Erythroblast (primary cell): ENCODE measurements at regions not wholly inside any gene's neighbourhood (a gene's known extent, or its start where the extent isn't known, plus 50 kb on each side); places are given as distances from the start of the nearest gene placed in this dataset.
"Not testable (repeated sequence)": the region's sequence is repeated elsewhere in the genome, so short reads cannot be mapped to it uniquely, and the experiment has no call there.

Experiments
- DNase-seq, 2 experiments: peaks; one replicate each; lab custom pipeline; 2025; lab: John Stamatoyannopoulos, UW
- GATA1 ChIP-seq: IDR thresholded peaks from 2 replicates; pipeline ENCODE4 v1.6.1; 2011; ENCODE audit warnings: low read depth, mild to moderate bottlenecking, control low read depth, low read length, moderate library complexity
- POLR2A ChIP-seq: IDR thresholded peaks from 2 replicates; pipeline ENCODE4 v1.6.1; 2011; ENCODE audit warnings: mild to moderate bottlenecking, low read length

DNA sequence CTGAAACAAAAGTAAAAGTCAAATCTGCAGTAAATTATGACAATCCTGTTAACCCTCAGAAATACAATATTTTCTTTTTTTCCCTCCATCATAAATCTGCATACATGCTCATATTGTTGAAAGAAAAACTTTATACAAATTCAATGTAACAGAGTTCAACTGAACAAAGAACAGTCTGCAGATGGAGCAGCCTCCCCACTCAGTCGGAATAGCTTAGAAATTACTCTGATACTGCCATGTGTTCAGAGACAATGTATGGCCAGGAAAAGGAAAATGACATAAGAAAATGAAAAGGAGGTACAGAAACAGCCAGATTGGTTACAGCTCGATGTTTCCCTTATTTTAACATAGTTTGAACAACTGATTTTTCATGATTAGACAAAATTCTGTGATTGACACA, 651.9 kb upstream of the COBL start:
- TF ChIP-seq GATA1: no peak
- TF ChIP-seq POLR2A: no peak
- no peak for DNase-seq

- DNase-seq: peak in 1 of 2 experiments; percentile 45
- no peak for TF ChIP-seq GATA1
- TF ChIP-seq POLR2A: no peak
Observed at GRCh38 chr7:51965454-51965853, 648.8 kb upstream of the COBL start.

DNA sequence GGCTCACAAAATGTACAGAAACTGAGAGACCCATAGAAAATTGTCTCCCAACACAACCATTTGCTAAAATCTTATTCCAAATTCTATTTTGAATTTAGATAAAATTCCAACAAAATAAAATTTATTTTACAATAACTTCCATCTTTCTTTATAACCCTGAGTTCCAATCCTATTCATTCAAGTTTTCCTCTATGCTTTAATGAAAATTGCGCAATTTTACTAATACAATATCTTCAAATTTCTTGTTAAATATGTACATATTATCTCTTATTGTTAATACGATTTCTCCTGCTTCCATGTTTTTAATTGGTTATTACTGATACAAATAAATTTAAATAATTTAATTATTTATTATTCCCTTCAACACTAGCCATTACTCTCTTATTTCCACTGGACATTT, 645.2 kb upstream of the COBL start:
- DNase-seq: no peak
- no peak for TF ChIP-seq GATA1
- no peak for TF ChIP-seq POLR2A

DNA sequence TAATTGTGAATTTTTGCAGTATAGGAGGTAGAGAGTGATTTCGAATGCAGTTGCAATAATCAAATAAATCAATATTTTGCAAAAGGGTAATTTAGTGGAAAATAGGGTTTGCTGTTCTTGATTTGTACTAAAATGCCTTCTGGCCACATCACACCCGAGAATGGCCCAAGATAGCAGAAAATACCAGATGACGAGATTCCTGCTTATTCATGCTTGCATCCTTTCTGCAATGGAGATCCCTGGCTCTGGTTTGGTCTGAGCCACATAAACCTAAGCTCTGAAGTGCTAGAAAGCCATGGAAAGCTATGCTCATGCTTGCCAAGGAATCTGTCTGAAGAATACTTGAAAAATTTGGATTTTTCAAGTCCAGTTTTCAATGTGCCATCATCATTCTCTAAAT, 634.2 kb upstream of the COBL start:
- TF ChIP-seq GATA1: no peak
- no peak for TF ChIP-seq POLR2A
- DNase-seq: no peak

DNA sequence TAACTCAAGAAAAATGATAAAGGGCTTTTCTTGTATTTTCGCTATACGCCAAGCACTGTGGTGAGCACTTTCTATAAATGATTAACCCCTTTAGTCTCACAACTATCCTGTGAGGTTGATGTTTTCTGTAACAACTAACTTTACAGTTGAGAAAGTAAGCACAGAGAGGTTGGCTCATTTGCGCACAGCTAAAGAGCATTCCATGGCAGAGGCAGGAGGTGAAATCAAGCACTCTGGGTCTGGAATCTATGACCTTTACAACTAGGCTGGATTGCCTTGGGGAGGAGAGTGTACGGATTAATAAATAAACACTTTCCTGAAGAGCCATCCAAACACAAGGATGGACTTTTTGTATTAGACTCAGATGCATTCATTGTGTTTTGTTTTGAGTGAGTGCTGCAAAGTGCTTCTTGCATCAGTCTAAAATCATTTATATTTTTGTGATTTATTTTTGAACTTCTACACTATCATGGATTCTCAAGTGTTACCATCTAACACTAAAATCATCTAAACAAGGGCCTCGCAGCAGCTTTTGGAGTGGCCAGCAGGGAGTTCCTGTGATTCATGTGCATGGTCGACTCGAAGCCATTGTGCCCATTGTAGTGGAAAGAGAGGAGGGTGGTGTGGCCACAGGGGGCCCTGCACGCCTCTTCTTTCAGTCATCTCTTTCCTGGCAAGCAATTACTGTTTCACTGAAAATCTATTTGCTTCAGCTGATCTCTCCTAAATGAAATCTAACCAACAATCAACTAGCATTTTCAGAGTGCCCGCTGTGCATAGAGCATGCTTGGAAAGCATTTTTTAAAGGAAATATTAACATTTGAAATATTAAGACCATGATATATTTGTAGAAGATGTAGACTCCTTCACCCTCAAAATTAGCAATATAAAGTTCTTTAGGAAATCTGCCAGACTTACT, 633.4 kb upstream of the COBL start:
- TF ChIP-seq POLR2A (no peak), GATA1 (no peak)
- DNase-seq: no peak

- no peak for TF ChIP-seq GATA1
- no peak for TF ChIP-seq POLR2A
- DNase-seq: no peak
Observed at GRCh38 chr7:51930834-51931233, 614.2 kb upstream of the COBL start.

DNA sequence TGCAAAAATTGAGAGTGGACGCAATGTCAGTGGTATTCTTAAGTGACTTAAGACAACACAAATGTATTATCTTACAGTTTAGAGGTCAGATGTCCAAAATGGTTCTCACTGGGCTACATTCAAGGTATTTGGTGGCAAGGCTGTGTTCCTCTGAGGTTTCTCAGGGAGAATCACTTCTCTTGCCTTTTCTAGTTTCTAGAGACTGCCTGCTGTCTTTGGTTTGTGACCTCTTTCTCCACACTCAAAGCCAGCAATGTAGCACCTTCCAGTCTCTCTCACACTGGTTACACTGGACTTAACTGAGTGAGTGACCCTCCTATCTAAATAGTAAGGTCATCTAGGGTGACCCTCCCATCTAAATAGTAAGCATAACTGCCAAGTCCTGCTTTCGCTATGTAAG, 613.2 kb upstream of the COBL start:
- no peak for TF ChIP-seq GATA1
- no peak for TF ChIP-seq POLR2A
- no peak for DNase-seq

GRCh38 chr7:51927738-51928137, 611.1 kb upstream of the COBL start:
- no peak for DNase-seq
- TF ChIP-seq POLR2A: no peak
- no peak for TF ChIP-seq GATA1

- DNase-seq: no peak
- TF ChIP-seq GATA1 (no peak), POLR2A (no peak)
Observed at GRCh38 chr7:51918581-51918980, 602.0 kb upstream of the COBL start.

GRCh38 chr7:51901489-51901840, 584.9 kb upstream of the COBL start:
- TF ChIP-seq GATA1 (no peak), POLR2A (no peak)
- DNase-seq: no peak

DNA sequence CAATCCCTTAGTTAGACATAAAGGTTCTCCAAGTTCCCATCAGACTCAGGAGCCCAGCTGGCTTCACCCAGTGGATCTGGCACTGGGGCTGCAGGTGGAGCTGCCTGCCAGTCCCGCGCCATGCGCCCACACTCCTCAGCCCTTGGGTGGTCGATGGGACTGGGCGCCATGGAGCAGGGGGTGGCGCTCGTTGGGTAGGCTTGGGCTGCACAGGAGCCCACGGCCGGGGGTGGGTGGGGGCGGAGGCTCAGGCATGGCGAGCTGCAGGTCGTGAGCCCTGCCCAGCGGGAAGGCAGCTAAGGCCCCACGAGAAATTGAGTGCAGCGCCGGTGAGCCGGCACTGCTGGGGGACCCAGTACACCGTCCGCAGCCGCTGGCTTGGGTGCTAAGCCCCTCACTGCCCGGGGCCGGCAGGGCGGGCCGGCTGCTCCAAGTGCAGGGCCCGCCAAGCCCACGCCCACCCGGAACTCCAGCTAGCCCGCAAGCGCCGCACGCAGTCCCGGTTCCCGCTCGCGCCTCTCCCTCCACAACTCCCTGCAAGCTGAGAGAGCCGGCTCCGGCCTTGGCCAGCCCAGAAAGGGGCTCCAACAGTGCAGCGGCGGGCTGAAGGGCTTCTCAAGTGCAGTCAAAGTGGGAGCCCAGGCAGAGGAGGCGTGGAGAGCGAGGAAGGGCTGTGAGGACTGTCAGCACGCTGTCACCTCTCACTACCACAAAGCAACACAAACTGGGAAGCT, 584.3 kb upstream of the COBL start:
- not testable (repeated sequence) for DNase-seq

DNA sequence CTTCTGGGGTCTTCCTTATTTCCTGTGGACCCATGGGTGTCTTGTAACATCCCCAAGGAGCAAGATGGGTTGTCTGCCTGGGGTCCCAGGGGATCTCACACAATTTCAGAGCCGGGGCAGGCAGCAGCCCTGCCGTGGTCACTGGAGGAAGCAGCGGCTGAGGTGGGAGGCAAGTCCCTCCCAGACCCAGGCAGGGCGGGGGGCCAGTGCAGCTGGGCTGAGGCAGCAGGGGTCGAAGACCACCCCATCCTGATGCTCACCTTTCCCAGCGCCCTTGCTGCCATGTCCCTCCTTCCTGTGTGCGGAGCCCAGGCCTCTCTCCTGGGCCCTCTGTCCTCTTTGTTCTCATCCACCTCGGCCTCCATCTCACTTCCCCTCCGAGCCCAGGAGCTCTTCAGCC, 583.0 kb upstream of the COBL start:
- no peak for TF ChIP-seq POLR2A
- TF ChIP-seq GATA1: no peak
- DNase-seq: no peak

DNA sequence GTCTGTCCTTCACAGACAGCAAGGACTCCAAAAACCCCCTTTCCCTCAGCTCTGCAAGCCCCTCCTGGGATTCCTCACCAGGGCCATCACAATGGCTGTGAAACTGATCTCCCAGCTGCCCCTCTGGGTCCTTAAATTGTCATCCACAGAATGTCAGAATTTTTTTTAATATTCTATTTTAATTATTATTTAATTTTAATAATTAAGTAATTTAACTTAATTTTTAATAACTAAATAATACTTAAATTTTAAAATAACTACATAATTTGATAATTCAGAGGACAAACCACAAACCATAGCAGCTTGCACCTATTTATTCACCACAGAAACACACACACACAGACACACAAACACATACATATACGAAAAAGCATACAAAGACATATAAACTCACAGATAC, 565.8 kb upstream of the COBL start:
- DNase-seq: no peak
- TF ChIP-seq GATA1 (no peak), POLR2A (no peak)

GRCh38 chr7:51881309-51881708, 564.7 kb upstream of the COBL start:
- DNase-seq: no peak
- TF ChIP-seq POLR2A: no peak
- no peak for TF ChIP-seq GATA1

- no peak for TF ChIP-seq POLR2A
- no peak for TF ChIP-seq GATA1
- DNase-seq: no peak
Observed at GRCh38 chr7:51878865-51879264, 562.3 kb upstream of the COBL start.
